Smooth muscle cell (in vitro differentiated cells): ENCODE measurements at regions not wholly inside any gene's neighbourhood (a gene's known extent, or its start where the extent isn't known, plus 50 kb on each side); places are given as distances from the start of the nearest gene placed in this dataset.

Experiments used
- DNase-seq: peaks from one replicate; lab custom pipeline; 2025; ENCODE audit not compliant: unreplicated experiment; lab: John Stamatoyannopoulos, UW
- H2AFZ ChIP-seq: fragments of 200-600 bp; sonication (generic); 2 replicates; pipeline ENCODE4 v1.6.0; 2016; ENCODE audit warnings: antibody characterized with exemption, low read depth, mild to moderate bottlenecking
- H3F3A ChIP-seq: fragments of 200-600 bp; sonication (generic); 2 replicates; pipeline ENCODE4 v1.6.0; 2017; ENCODE audit warnings: antibody characterized with exemption, low read depth
- H3K27ac ChIP-seq: fragments of 200-600 bp; sonication (generic); 2 replicates; pipeline ENCODE4 v1.5.1; 2016; ENCODE audit warnings: low read depth, mild to moderate bottlenecking
- H3K27me3 ChIP-seq: fragments of 200-600 bp; sonication (generic); 2 replicates; pipeline ENCODE4 v1.6.1; 2016; ENCODE audit warnings: low read depth, mild to moderate bottlenecking
- H3K36me3 ChIP-seq: fragments of 200-600 bp; sonication (generic); 2 replicates; pipeline ENCODE4 v1.5.1; 2016; ENCODE audit warnings: low read depth
- H3K4me1 ChIP-seq: fragments of 200-600 bp; sonication (generic); 2 replicates; pipeline ENCODE4 v1.5.1; 2016; ENCODE audit warnings: low read depth
- H3K4me2 ChIP-seq: fragments of 200-600 bp; sonication (generic); 2 replicates; pipeline ENCODE4 v1.6.0; 2016; ENCODE audit warnings: mild to moderate bottlenecking
- H3K4me3 ChIP-seq: fragments of 200-600 bp; sonication (generic); 2 replicates; pipeline ENCODE4 v1.5.1; 2016; ENCODE audit warnings: mild to moderate bottlenecking
- H3K79me2 ChIP-seq: fragments of 200-600 bp; sonication (generic); 2 replicates; pipeline ENCODE4 v1.6.0; 2016; ENCODE audit warnings: low read depth, mild to moderate bottlenecking
- H3K9ac ChIP-seq: fragments of 200-600 bp; sonication (generic); 2 replicates; pipeline ENCODE4 v1.6.0; 2016; ENCODE audit warnings: low read depth
- H3K9me3 ChIP-seq: fragments of 200-600 bp; sonication (generic); replicated peaks from 2 replicates; pipeline ENCODE4 v1.5.1; 2016; ENCODE audit warnings: low read depth
- H4K20me1 ChIP-seq: fragments of 200-600 bp; sonication (generic); 2 replicates; pipeline ENCODE4 v1.6.0; 2016; ENCODE audit warnings: low read depth
- CTCF ChIP-seq: fragments of 200-600 bp; sonication (generic); IDR thresholded peaks from 2 replicates; pipeline ENCODE4 v1.5.1; 2017; ENCODE audit warnings: borderline replicate concordance, mild to moderate bottlenecking, antibody characterized with exemption; ENCODE audit not compliant: insufficient read depth, poor library complexity, severe bottlenecking
- WGBS: methylation state at CpG from one replicate; pipeline ENCODE4 v1.1.7; 2016; ENCODE audit warnings: low lambda C conversion rate; 5-methylcytosine and 5-hydroxymethylcytosine counted together

- 60% methylated on average over 2 of the region's 2 CpGs for WGBS
- Histone ChIP-seq H3K9me3 (no peaks in the 10 kb centered on the region), H3K9ac (no peak overlapping the region), H3K79me2 (no peaks in the 10 kb centered on the region), H3K27me3 (no peaks in the 10 kb centered on the region), H3K4me2 (no peak overlapping the region), H3K4me3 (no peak overlapping the region), H3F3A (no peaks in the 10 kb centered on the region), H3K36me3 (no peaks in the 10 kb centered on the region), H3K27ac (no peak overlapping the region), H2AFZ (no peak overlapping the region), H4K20me1 (no peaks in the 10 kb centered on the region), H3K4me1 (no peaks in the 10 kb centered on the region)
- no peak for DNase-seq
- no peak for TF ChIP-seq CTCF
Measured at GRCh38 chr12:98244136-98244535, 271.3 kb upstream of the TMPO start.

GRCh38 chr12:98253207-98254037, 262.0 kb upstream of the TMPO start:
- 68% methylated on average over 7 of the region's 7 CpGs for WGBS
- no peak for DNase-seq
- no peak overlapping the region for H3K9ac ChIP-seq
- no peaks in the 10 kb centered on the region for H3K79me2 ChIP-seq
- H3K4me3 ChIP-seq: no peak overlapping the region
- no peaks in the 10 kb centered on the region for H4K20me1 ChIP-seq
- no peaks in the 10 kb centered on the region for H3K4me1 ChIP-seq
- no peaks in the 10 kb centered on the region for H3F3A ChIP-seq
- H3K9me3 ChIP-seq: no peaks in the 10 kb centered on the region
- no peak for TF ChIP-seq CTCF
- no peak overlapping the region for H2AFZ ChIP-seq
- H3K27ac ChIP-seq: no peak overlapping the region
- H3K27me3 ChIP-seq: no peaks in the 10 kb centered on the region
- H3K36me3 ChIP-seq: no peaks in the 10 kb centered on the region
- no peak overlapping the region for H3K4me2 ChIP-seq

GRCh38 chr12:98256830-98257229, 258.6 kb upstream of the TMPO start:
- Histone ChIP-seq H4K20me1 (no peaks in the 10 kb centered on the region), H3K27ac (no peak overlapping the region), H3K36me3 (no peaks in the 10 kb centered on the region), H2AFZ (no peak overlapping the region), H3K4me2 (no peak overlapping the region), H3K27me3 (no peaks in the 10 kb centered on the region), H3K4me3 (no peak overlapping the region), H3K4me1 (no peaks in the 10 kb centered on the region), H3K79me2 (no peaks in the 10 kb centered on the region), H3K9ac (no peak overlapping the region), H3F3A (no peaks in the 10 kb centered on the region), H3K9me3 (no peaks in the 10 kb centered on the region)
- no peak for TF ChIP-seq CTCF
- 100% methylated on average over 1 of the region's 1 CpG for WGBS
- DNase-seq: no peak

GRCh38 chr12:98259693-98260092, 255.7 kb upstream of the TMPO start:
- Histone ChIP-seq H3K9ac (no peak overlapping the region), H3K27me3 (no peaks in the 10 kb centered on the region), H4K20me1 (no peaks in the 10 kb centered on the region), H3K27ac (no peak overlapping the region), H3K79me2 (no peaks in the 10 kb centered on the region), H3K9me3 (no peaks in the 10 kb centered on the region), H3K4me2 (no peak overlapping the region), H3F3A (no peaks in the 10 kb centered on the region), H3K4me1 (no peaks in the 10 kb centered on the region), H2AFZ (no peak overlapping the region), H3K36me3 (no peaks in the 10 kb centered on the region), H3K4me3 (no peak overlapping the region)
- WGBS: 87% methylated on average over 5 of the region's 5 CpGs
- no peak for TF ChIP-seq CTCF
- DNase-seq: no peak
